Activated naive CD4-positive, alpha-beta T cell (primary cell): ENCODE measurements at regions not wholly inside any gene's neighbourhood (a gene's known extent, or its start where the extent isn't known, plus 50 kb on each side); places are given as distances from the start of the nearest gene placed in this dataset.

Experiments used
- DNase-seq, 4 experiments: peaks; one replicate each; lab custom pipeline; 2025; lab: John Stamatoyannopoulos, UW

GRCh38 chr1:182122256-182122912, 60.9 kb upstream of the ZNF648 start:
- DNase-seq, result no peak

DNA sequence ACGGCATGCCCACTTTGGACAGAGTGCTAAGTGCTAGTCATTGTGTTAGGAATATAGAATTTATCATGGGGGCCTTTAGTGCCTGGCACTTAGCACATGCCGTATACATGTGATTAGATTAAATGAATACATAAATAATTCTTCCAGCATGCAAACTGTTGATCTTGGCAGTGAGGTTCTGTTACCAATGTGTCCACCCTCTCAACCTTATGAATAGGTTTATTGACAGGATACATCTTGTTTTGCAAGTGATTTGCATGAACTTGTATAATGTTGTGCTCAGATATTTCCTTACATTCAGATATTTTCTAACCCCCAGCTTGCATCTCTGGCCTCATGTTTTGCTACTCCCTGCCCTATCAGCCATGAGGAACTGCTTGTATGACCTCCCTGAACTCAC, 60.3 kb upstream of the ZNF648 start:
- DNase-seq, result no peak

DNA sequence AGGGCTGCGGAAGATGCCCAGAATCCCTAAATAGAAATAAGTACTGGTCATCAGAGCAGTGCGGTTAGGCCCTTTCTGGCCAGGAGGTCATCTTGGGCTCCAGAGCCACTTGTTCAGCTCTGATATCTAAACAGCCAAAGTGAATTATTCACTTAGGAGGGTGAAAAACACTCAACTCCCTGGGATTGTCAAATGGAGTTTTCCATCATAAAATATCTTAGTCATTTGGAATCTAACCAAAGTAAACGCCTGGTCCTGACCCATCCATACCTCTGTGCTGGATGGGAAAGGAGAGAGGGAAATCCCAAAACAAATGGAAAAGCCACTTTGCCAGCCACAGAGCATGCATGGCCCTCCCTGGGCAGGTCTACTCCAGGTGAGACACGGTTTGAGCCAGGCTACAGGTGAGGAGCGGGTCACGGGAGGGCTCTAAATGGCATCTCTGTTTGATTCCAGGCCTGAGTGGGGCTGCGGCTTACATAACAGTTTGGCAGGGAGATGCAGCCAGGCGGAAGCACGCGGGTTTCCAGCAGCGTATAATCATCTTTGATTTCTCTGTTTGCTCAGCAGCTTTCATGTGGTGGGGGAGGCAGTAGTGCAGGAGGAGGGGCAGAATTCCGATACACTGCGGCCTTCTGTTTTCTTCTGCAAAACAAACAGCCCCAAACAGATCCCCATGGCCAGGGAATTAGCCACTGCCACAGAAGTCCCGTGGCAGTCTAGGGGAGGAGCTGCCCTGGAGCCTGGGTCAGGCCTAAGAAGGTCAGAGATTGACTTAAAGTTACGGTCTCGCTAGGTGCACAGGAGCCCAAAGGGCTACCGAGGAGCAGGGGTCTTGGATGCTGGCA, 59.1 kb upstream of the ZNF648 start:
- no peak for DNase-seq

DNA sequence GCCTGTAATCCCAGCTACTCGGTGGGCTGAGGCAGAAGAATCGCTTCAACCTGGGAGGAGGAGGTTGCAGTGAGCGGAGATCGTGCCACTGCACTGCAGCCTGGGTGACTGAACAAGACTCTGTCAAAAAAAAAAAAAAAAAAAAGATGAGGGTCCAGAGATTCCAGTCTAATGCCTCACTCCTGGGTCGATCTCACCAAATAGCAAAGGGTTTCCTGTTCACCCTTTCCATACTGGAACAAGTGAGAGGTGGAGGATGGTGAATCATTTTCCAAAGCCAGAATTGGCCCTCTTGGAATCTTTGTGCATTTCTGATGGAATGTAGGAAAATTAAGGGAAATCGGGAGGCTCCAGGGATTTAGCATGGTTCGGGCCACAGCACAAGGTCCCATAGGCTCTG, 58.1 kb upstream of the ZNF648 start:
- no peak for DNase-seq

GRCh38 chr1:182118851-182119250, 57.3 kb upstream of the ZNF648 start:
- no peak for DNase-seq

- DNase-seq, result no peak
These were observed 53.1 kb upstream of the ZNF648 start for GRCh38 chr1:182114627-182115023.

DNA sequence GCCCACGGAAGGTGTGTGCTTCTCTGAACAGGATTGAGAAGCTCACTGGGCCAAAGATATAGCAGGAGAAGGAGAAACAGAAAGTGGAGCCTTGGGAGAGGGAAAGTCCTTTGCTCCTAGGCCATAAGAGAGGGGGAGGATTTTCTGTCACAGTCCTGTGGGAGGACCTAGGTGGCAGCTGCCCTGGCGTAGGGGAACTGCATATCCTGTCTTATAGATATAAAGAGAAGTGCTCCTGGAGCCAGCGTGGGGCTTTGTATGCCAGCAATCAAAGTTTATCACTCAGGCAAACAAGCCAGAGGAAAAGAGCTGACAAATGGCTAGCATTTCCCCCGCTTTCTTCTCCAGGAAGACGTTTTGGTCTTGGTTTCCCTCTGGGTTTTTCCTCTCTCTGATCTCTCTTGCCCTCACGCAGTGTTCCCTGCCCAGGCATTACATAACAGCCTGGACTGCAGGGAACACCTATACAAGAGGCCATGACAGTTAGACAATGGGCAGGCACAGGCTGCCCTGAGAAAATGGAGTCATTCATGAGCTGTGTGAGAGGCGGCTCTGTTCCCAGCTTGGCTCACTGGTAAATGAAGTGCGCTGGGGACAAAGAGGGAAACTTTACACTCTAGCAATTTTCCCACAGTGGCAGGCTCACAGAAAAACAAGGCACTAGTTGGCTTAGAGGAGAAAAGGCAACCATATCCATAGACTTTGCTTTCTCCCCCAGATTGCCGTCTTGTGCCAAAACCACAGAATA, 52.5 kb upstream of the ZNF648 start:
- DNase-seq, result no peak

DNA sequence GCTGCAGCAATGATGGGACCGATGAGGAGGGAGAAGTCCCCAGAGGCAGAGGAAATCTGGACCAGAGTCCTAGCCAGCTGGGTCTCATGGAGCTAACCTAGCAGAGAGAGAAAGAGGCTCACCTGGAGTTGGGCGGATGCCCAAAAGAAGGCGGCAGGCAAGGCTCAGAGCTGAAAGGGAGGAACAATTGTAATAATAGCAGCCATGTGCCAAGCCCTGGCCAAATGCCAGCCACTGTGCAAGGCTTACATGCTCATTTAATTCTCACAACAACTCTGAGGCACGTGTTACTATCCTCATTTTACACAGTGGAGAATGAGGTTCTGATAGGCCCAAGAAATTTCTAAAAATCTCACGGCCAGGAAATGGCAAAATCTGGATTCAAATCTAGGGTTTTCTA, 50.0 kb upstream of the ZNF648 start:
- no peak for DNase-seq
